HG03439 (cell line): ENCODE measurements at regions not wholly inside any gene's neighbourhood (a gene's known extent, or its start where the extent isn't known, plus 50 kb on each side); places are given as distances from the start of the nearest gene placed in this dataset.
"Not testable (repeated sequence)": the region's sequence is repeated elsewhere in the genome, so short reads cannot be mapped to it uniquely, and the experiment has no call there.

ENCODE experiments used
- ATAC-seq: cut with Tn5 transposase; IDR thresholded peaks from one replicate; pipeline ENCODE4 v1.9.1; 2021; ENCODE audit warnings: mild to moderate bottlenecking, moderate library complexity; ENCODE audit not compliant: unreplicated experiment

- not testable (repeated sequence) for ATAC-seq
Observed at GRCh38 chr5:34188001-34188822, 145.2 kb upstream of the C1QTNF3 start.

- ATAC-seq, result not testable (repeated sequence)
Observed at GRCh38 chr5:34189246-34189645, 146.2 kb upstream of the C1QTNF3 start.

GRCh38 chr5:34189752-34190411 lies 146.9 kb upstream of the C1QTNF3 start:
- not testable (repeated sequence) for ATAC-seq

GRCh38 chr5:34190466-34190865 lies 147.5 kb upstream of the C1QTNF3 start:
- ATAC-seq, result not testable (repeated sequence)

- ATAC-seq, result not testable (repeated sequence)
Observed at GRCh38 chr5:34191279-34191744, 148.3 kb upstream of the C1QTNF3 start.

- ATAC-seq, result not testable (repeated sequence)
Observed at GRCh38 chr5:34192064-34192922, 149.3 kb upstream of the C1QTNF3 start.

GRCh38 chr5:34192923-34193262 lies 149.9 kb upstream of the C1QTNF3 start:
- not testable (repeated sequence) for ATAC-seq

- ATAC-seq, result not testable (repeated sequence)
Observed at GRCh38 chr5:34193297-34193696, 150.3 kb upstream of the C1QTNF3 start.

- ATAC-seq, result not testable (repeated sequence)
Observed at GRCh38 chr5:34193804-34194203, 150.8 kb upstream of the C1QTNF3 start.

GRCh38 chr5:34196091-34196490 lies 153.1 kb upstream of the C1QTNF3 start:
- not testable (repeated sequence) for ATAC-seq

- ATAC-seq, result not testable (repeated sequence)
Observed at GRCh38 chr5:34205347-34205746, 162.3 kb upstream of the C1QTNF3 start.

- ATAC-seq, result not testable (repeated sequence)
Observed at GRCh38 chr5:34217386-34217785, 174.4 kb upstream of the C1QTNF3 start.

GRCh38 chr5:34221329-34222073 lies 178.5 kb upstream of the C1QTNF3 start:
- not testable (repeated sequence) for ATAC-seq

GRCh38 chr5:34223158-34223557 lies 180.1 kb upstream of the C1QTNF3 start:
- not testable (repeated sequence) for ATAC-seq

GRCh38 chr5:34230402-34230801 lies 187.4 kb upstream of the C1QTNF3 start:
- ATAC-seq, result not testable (repeated sequence)

- not testable (repeated sequence) for ATAC-seq
Observed at GRCh38 chr5:34243802-34244201, 200.8 kb upstream of the C1QTNF3 start.

GRCh38 chr5:34244281-34245031 lies 201.4 kb upstream of the C1QTNF3 start:
- peak; percentile 34 for ATAC-seq

GRCh38 chr5:34245032-34245394 lies 202.0 kb upstream of the C1QTNF3 start:
- ATAC-seq, result peak; percentile 69

- ATAC-seq, result not testable (repeated sequence)
Observed at GRCh38 chr5:34245813-34246212, 202.8 kb upstream of the C1QTNF3 start.

GRCh38 chr5:34258598-34258997 lies 215.6 kb upstream of the C1QTNF3 start:
- ATAC-seq, result not testable (repeated sequence)
